ENCODE measurements at regions not wholly inside any gene's neighbourhood (a gene's known extent, or its start where the extent isn't known, plus 50 kb on each side); places are given as distances from the start of the nearest gene placed in this dataset.

DNA sequence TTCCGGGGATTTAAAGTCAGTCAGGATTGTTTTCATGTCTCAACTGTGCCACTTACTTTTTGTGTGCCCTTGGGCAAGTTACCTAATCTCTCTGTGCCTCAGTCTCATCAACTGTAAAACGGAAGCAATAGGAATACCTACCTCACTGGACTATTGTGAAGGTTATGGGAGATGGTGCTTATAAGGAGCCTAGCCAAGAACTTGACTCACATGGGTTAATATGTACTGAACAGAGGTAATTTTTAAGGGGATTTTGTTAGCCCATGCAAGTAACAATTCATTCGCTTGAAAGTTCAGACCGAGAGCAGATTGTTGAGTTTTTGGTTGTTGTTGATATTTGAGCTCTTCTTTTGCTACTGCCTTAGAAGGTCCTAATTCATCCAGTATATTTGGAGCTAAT lies 202.9 kb downstream of the ZNF365 start:
- no peaks in the 10 kb centered on the region for H3K9me3 ChIP-seq (replicated peaks; ENCODE audit: control insufficient read depth, insufficient read depth, low read length)
- intact Hi-C loops (cut with micrococcal nuclease) (no loop called here), dilution Hi-C loops (cut with MboI; ENCODE audit: extremely low pct_ligation_motif_present, low sequenced_read_pairs) (no loop called here)
- no peaks in the 10 kb centered on the region for H3K9me1 ChIP-seq (replicated peaks; ENCODE audit: control insufficient read depth, extremely low read depth, insufficient read depth, low read length)
- no peak overlapping the region for H3K9ac ChIP-seq (replicated peaks; ENCODE audit: extremely low read depth, insufficient read depth, low read length)
- FAIRE-seq (no peak), DNase-seq (ENCODE audit: low read depth, low spot score) (no peak)
- no peak overlapping the region for H2AFZ ChIP-seq (ENCODE audit: low read depth, low read length)
- H3K36me3 ChIP-seq (ENCODE audit: control insufficient read depth in 2 of 2, extremely low read depth in 1 of 2, insufficient read depth in 2 of 2, low read length in 2 of 2) = no peaks in the 10 kb centered on the region
- no peaks in the 10 kb centered on the region for H4K20me1 ChIP-seq (replicated peaks; ENCODE audit: control insufficient read depth, extremely low read depth, insufficient read depth, low read length)
- no peak for TF ChIP-seq FOS (IDR thresholded peaks at IDR 0.05; ENCODE audit: borderline replicate concordance, insufficient read depth, low read length)
- TF ChIP-seq, protein P1, sequence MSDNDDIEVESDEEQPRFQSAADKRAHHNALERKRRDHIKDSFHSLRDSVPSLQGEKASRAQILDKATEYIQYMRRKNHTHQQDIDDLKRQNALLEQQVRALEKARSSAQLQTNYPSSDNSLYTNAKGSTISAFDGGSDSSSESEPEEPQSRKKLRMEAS (IDR thresholded peaks at IDR 0.05; ENCODE audit: insufficient read depth, insufficient read length) = no peak
- no peak for TF ChIP-seq MYC (IDR thresholded peaks at IDR 0.05; ENCODE audit: low read depth, low read length)
- TF ChIP-seq POLR2A (IDR thresholded peaks at IDR 0.05; ENCODE audit: low read depth, low read length) = no peak
- H3K4me3 ChIP-seq (replicated peaks in 1 of 3; ENCODE audit: insufficient read depth in 1 of 3, low read depth in 1 of 3, low read length in 3 of 3) = no peak overlapping the region
- H3K4me2 ChIP-seq (ENCODE audit: insufficient read depth, low read length) = no peak overlapping the region
- H3K79me2 ChIP-seq (ENCODE audit: control insufficient read depth, insufficient read depth, low read length) = no peaks in the 10 kb centered on the region
- peaks cover 2 to 5% of the 10 kb centered on the region in 2 experiments for H3K27me3 ChIP-seq (ENCODE audit: control insufficient read depth in 2 of 2, insufficient read depth in 2 of 2, low read length in 2 of 2)
- ChIA-PET POLR2A (no interaction called here), CTCF (interaction anchor here (1.1 kb wide), 2 partner anchors 61 to 158 kb away, joined by 3 read pairs; no protein-coding TSS in a partner anchor)
- no TSS peak for BruUV-seq (replicated peaks)
- H3K27ac ChIP-seq (ENCODE audit: insufficient read depth, low read depth, low read length) = no peak overlapping the region
- no peaks in the 10 kb centered on the region for H3K4me1 ChIP-seq (ENCODE audit: control insufficient read depth, extremely low read depth, insufficient read depth, low read length)

DNA sequence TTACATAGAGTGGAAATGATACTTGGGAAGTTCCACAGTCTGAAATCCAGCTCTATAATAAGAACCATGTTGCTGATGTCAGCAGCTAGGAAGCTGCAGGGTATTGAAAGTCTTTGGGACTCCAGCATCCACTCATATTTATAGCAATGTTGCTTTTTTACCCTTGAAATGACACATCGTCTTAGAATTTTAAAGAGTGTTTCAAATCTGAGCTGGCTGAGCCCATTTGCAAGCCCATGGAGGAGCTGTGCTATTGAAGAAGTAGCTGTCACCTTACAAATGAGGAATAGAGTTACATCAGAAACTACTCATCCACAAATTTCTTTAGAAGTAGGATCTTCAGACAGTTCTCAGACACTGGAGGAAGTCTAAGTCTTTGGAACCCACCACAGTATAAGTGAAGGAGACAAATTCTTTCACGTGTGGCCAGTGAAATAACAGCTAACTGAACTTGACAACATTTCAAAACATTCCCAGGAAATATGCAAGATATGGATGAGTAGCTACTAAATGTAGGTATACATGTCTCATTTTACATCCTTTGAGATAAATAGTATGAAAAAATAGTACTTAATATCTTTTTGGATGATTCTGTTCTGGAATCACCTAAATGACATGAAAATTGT lies 203.6 kb downstream of the ZNF365 start:
- dilution Hi-C loops (cut with MboI; ENCODE audit: extremely low pct_ligation_motif_present, low sequenced_read_pairs) (no loop called here), intact Hi-C loops (cut with micrococcal nuclease) (no loop called here)
- DNase-seq (ENCODE audit: low read depth, low spot score) (no peak), FAIRE-seq (no peak)
- ChIA-PET POLR2A (no interaction called here), CTCF (interaction anchor here (0.6 to 1.1 kb wide), 3 partner anchors 16 to 159 kb away, joined by 3 read pairs; no protein-coding TSS in a partner anchor)
- Histone ChIP-seq H3K4me3 (replicated peaks in 1 of 3; ENCODE audit: insufficient read depth in 1 of 3, low read depth in 1 of 3, low read length in 3 of 3) (no peak overlapping the region), H3K36me3 (ENCODE audit: control insufficient read depth in 2 of 2, extremely low read depth in 1 of 2, insufficient read depth in 2 of 2, low read length in 2 of 2) (no peaks in the 10 kb centered on the region), H3K79me2 (ENCODE audit: control insufficient read depth, insufficient read depth, low read length) (no peaks in the 10 kb centered on the region), H3K4me1 (ENCODE audit: control insufficient read depth, extremely low read depth, insufficient read depth, low read length) (peaks cover 3% of the 10 kb centered on the region), H3K27ac (ENCODE audit: insufficient read depth, low read depth, low read length) (no peak overlapping the region), H2AFZ (ENCODE audit: low read depth, low read length) (no peak overlapping the region), H3K4me2 (ENCODE audit: insufficient read depth, low read length) (no peak overlapping the region), H3K9me3 (replicated peaks; ENCODE audit: control insufficient read depth, insufficient read depth, low read length) (no peaks in the 10 kb centered on the region), H3K9ac (replicated peaks; ENCODE audit: extremely low read depth, insufficient read depth, low read length) (no peak overlapping the region), H4K20me1 (replicated peaks; ENCODE audit: control insufficient read depth, extremely low read depth, insufficient read depth, low read length) (no peaks in the 10 kb centered on the region), H3K9me1 (replicated peaks; ENCODE audit: control insufficient read depth, extremely low read depth, insufficient read depth, low read length) (no peaks in the 10 kb centered on the region), H3K27me3 (ENCODE audit: control insufficient read depth in 2 of 2, insufficient read depth in 2 of 2, low read length in 2 of 2) (peaks cover 2 to 5% of the 10 kb centered on the region in 2 experiments)
- BruUV-seq (replicated peaks) = no TSS peak
- no peak for TF ChIP-seq JUN (IDR thresholded peaks at IDR 0.05; ENCODE audit: borderline replicate concordance, insufficient read depth, insufficient read length, low read depth)
- TF ChIP-seq GATA2 (IDR thresholded peaks at IDR 0.05; ENCODE audit: insufficient read depth, insufficient read length, low read depth, low read length) = no peak
- TF ChIP-seq, protein P2, sequence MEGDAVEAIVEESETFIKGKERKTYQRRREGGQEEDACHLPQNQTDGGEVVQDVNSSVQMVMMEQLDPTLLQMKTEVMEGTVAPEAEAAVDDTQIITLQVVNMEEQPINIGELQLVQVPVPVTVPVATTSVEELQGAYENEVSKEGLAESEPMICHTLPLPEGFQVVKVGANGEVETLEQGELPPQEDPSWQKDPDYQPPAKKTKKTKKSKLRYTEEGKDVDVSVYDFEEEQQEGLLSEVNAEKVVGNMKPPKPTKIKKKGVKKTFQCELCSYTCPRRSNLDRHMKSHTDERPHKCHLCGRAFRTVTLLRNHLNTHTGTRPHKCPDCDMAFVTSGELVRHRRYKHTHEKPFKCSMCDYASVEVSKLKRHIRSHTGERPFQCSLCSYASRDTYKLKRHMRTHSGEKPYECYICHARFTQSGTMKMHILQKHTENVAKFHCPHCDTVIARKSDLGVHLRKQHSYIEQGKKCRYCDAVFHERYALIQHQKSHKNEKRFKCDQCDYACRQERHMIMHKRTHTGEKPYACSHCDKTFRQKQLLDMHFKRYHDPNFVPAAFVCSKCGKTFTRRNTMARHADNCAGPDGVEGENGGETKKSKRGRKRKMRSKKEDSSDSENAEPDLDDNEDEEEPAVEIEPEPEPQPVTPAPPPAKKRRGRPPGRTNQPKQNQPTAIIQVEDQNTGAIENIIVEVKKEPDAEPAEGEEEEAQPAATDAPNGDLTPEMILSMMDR (IDR thresholded peaks at IDR 0.05; ENCODE audit: extremely low read depth in 1 of 2, insufficient read depth in 1 of 2, low read depth in 1 of 2, low read length in 2 of 2) = no peak
